ENCODE measurements at regions not wholly inside any gene's neighbourhood (a gene's known extent, or its start where the extent isn't known, plus 50 kb on each side); places are given as distances from the start of the nearest gene placed in this dataset.

DNA sequence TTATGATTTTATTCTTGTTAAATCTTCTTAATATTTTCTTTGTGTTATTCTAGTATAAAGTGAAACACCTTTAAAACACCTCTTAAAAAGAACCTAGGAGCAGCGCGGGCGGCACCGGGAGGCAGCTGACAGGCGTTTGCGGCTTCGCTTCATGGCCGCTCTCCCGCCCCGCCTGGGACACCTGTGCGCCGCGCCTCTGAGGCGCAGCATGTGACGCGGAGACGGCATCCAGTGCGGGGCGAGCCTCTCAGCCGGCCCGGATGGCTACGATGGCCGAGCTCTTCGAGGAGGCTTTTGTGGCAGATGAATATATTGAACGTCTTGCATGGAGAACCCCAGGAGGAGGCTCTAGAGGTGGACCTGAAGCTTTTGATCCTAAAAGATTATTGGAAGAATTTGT, 1592.7 kb downstream of the TECRL start:
- no peak for DNase-seq (ENCODE audit: low read depth)
- no peak overlapping the region for H3K4me3 ChIP-seq (ENCODE audit: low read depth, low read length)
- TF ChIP-seq, protein P1, sequence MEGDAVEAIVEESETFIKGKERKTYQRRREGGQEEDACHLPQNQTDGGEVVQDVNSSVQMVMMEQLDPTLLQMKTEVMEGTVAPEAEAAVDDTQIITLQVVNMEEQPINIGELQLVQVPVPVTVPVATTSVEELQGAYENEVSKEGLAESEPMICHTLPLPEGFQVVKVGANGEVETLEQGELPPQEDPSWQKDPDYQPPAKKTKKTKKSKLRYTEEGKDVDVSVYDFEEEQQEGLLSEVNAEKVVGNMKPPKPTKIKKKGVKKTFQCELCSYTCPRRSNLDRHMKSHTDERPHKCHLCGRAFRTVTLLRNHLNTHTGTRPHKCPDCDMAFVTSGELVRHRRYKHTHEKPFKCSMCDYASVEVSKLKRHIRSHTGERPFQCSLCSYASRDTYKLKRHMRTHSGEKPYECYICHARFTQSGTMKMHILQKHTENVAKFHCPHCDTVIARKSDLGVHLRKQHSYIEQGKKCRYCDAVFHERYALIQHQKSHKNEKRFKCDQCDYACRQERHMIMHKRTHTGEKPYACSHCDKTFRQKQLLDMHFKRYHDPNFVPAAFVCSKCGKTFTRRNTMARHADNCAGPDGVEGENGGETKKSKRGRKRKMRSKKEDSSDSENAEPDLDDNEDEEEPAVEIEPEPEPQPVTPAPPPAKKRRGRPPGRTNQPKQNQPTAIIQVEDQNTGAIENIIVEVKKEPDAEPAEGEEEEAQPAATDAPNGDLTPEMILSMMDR (IDR thresholded peaks at IDR 0.05; ENCODE audit: control insufficient read depth, extremely low read depth, insufficient read depth), result no peak

- TF ChIP-seq, protein P1 (IDR thresholded peaks at IDR 0.05; ENCODE audit: control insufficient read depth, extremely low read depth, insufficient read depth), result no peak
- DNase-seq (ENCODE audit: low read depth), result no peak
- no peak overlapping the region for H3K4me3 ChIP-seq (ENCODE audit: low read depth, low read length)
Measured at GRCh38 chr4:62814510-62815047, 1594.7 kb downstream of the TECRL start.

GRCh38 chr4:62806816-62807215, 1602.4 kb downstream of the TECRL start:
- TF ChIP-seq, protein P1 (IDR thresholded peaks at IDR 0.05; ENCODE audit: control insufficient read depth, extremely low read depth, insufficient read depth), result no peak
- no peak for DNase-seq (ENCODE audit: low read depth)
- H3K4me3 ChIP-seq (ENCODE audit: low read depth, low read length), result no peak overlapping the region

DNA sequence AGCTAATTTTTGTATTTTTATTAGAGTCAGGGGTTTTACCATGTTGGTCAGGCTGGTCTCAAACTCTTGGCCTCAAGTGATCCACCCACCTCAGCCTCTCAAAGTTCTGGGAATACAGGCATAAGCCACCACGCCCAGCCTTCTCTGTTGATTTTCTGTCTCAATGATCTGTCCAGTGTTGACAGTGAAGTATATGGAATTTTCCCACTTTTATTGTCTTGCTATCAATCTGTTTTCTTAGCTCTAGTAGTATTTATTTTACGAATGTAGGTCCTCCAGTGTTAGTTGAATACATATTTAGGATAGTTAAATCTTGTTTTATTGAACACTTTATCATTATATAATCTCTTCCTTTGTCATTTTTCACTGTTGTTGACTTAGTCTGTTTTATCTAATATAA, 1603.9 kb downstream of the ADGRL3 start:
- peak; percentile 64 for DNase-seq (ENCODE audit: low read depth)
- TF ChIP-seq, protein P1 (IDR thresholded peaks at IDR 0.05; ENCODE audit: control insufficient read depth, extremely low read depth, insufficient read depth), result no peak
- no peak overlapping the region for H3K4me3 ChIP-seq (ENCODE audit: low read depth, low read length)

- H3K4me3 ChIP-seq (ENCODE audit: low read depth, low read length), result no peak overlapping the region
- DNase-seq (ENCODE audit: low read depth), result no peak
- TF ChIP-seq, protein P1 (IDR thresholded peaks at IDR 0.05; ENCODE audit: control insufficient read depth, extremely low read depth, insufficient read depth), result no peak
Measured at GRCh38 chr4:62797221-62797620, 1597.1 kb downstream of the ADGRL3 start.

DNA sequence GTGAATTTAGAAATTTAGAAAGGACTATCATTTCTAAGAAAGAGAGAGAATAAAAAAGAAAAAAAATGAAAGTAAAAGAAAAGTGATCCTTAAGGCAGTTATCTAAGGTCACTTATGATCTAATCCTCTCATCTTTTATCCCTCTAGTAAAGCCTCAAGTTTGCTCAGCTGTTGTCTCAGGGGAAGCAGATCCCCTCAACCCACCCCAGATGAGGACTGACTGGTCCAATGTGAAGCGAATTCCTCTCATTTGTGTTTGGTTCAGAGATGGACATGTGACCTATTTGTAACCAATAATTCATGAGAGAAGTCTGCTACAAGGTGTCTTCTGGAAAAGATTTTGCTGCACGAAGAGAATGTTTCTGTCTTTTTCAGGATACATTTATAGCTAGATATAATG, 1591.3 kb downstream of the ADGRL3 start:
- TF ChIP-seq, protein P1 (IDR thresholded peaks at IDR 0.05; ENCODE audit: control insufficient read depth, extremely low read depth, insufficient read depth), result no peak
- no peak overlapping the region for H3K4me3 ChIP-seq (ENCODE audit: low read depth, low read length)
- no peak for DNase-seq (ENCODE audit: low read depth)

DNA sequence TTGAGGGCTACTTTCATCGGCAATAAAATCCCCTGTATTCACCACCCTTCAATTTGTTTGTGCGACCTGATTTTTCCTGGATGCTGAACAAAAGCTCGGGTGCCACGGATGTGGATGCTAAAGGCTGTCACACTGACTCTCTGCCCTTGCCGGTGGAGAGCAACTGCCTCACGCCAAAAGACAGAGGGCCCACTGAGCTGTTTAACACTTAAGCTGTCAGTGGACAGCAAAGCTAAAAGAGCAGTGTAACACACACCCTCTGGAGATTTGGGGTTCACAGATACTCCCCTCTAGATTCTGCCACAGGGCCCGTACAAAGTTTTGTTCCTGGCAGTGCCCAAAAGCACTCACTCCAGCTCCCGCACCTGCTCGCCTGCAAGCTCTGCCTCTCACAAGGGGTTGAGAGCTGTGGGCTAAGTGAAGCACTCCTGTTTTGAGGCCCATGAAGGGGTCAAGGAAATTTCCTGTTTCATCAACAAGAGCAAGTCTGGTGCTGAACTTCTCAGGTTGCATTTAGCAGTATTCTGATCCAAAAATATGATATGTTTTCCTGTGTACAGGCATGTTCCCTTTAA, 1571.9 kb downstream of the ADGRL3 start:
- TF ChIP-seq, protein P1 (IDR thresholded peaks at IDR 0.05; ENCODE audit: control insufficient read depth, extremely low read depth, insufficient read depth), result no peak
- H3K4me3 ChIP-seq (ENCODE audit: low read depth, low read length), result no peak overlapping the region
- DNase-seq (ENCODE audit: low read depth), result no peak
